Liver (tissue), 3 donors: ENCODE measurements at regions not wholly inside any gene's neighbourhood (a gene's known extent, or its start where the extent isn't known, plus 50 kb on each side); places are given as distances from the start of the nearest gene placed in this dataset.

ENCODE experiments used
- EGR1 ChIP-seq, 2 donors: IDR thresholded peaks; 2 replicates each; pipeline ENCODE4 v1.6.1; 2016 to 2018; ENCODE audit warnings: antibody characterized with exemption in 2 of 2, low read depth in 2 of 2
- FOXA1 ChIP-seq: IDR thresholded peaks from 2 replicates; pipeline ENCODE4 v1.6.1; 2016; ENCODE audit warnings: antibody characterized with exemption
- GABPA ChIP-seq, 2 donors: IDR thresholded peaks in 1 of 2; conservative IDR thresholded peaks in 1 of 2; 2 replicates each; pipeline ENCODE4 v1.6.1; 2016; ENCODE audit warnings: antibody characterized with exemption in 2 of 2, mild to moderate bottlenecking in 1 of 2, moderate library complexity in 1 of 2
- HNF4G ChIP-seq: IDR thresholded peaks from 2 replicates; pipeline ENCODE4 v1.6.1; 2016; ENCODE audit warnings: antibody characterized with exemption
- JUND ChIP-seq, 2 donors: IDR thresholded peaks; 2 replicates each; pipeline ENCODE4 v1.6.1; 2016; ENCODE audit warnings: antibody characterized with exemption in 2 of 2
- NR2F2 ChIP-seq: IDR thresholded peaks from 2 replicates; pipeline ENCODE4 v1.6.1; 2016; ENCODE audit warnings: antibody characterized with exemption
- RAD21 ChIP-seq, 2 donors: IDR thresholded peaks; 2 replicates each; pipeline ENCODE4 v1.6.1; 2016; ENCODE audit warnings: antibody characterized with exemption in 2 of 2, mild to moderate bottlenecking in 2 of 2
- SP1 ChIP-seq: IDR thresholded peaks from 2 replicates; pipeline ENCODE4 v1.6.1; 2018; ENCODE audit warnings: antibody characterized with exemption, mild to moderate bottlenecking
- TAF1 ChIP-seq: conservative IDR thresholded peaks from 2 replicates; pipeline ENCODE4 v1.6.1; 2016; ENCODE audit warnings: antibody characterized with exemption, mild to moderate bottlenecking
- YY1 ChIP-seq: IDR thresholded peaks from 2 replicates; pipeline ENCODE4 v1.6.1; 2016; ENCODE audit warnings: antibody characterized with exemption, mild to moderate bottlenecking
- TF ChIP-seq, protein P1 (sequence below): fragments of 150-350 bp; IDR thresholded peaks from 2 replicates; pipeline ENCODE4 v1.5.1; 2017; ENCODE audit warnings: improper control_type of control experiment, low read depth, low read length; ENCODE audit not compliant: missing input control
- TF ChIP-seq, protein P2 (sequence below): IDR thresholded peaks from 2 replicates; pipeline ENCODE4 v1.6.1; 2016; ENCODE audit warnings: antibody characterized with exemption
- TF ChIP-seq, protein P3 (sequence below): IDR thresholded peaks from 2 replicates; pipeline ENCODE4 v1.6.1; 2016; ENCODE audit warnings: antibody characterized with exemption, mild to moderate bottlenecking
- donor health status: healthy.
- donor health status: healthy.

DNA sequence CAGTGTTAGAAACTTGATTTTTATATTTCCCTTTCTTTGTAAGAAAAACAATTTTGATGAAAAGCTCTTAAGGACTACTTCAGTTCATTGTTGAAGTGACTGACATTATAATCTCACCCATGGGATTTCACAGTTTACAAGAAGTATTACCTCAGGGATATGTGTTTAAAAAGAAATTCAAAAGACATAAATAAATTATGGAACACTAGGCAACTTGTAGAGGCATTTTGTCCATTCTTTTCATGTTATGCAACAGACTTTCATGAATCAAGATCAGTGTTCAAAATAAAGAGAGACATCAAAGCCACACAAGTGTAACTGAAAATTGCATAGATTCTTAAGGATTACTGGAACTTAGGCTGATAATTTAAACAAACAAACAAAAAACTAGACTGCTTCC, 196.8 kb upstream of the AGTR1 start:
- TF ChIP-seq HNF4G (no peak), GABPA (IDR thresholded peaks at IDR 0.05 in 1 of 2, conservative IDR thresholded peaks at IDR 0.05 in 1 of 2) (no peak), YY1 (no peak), NR2F2 (no peak), JUND (IDR thresholded peaks at IDR 0.05) (no peak), SP1 (no peak), TAF1 (no peak), EGR1 (IDR thresholded peaks at IDR 0.05; ENCODE audit: low read depth in 2 of 2) (no peak), FOXA1 (no peak), RAD21 (IDR thresholded peaks at IDR 0.05) (no peak)
- TF ChIP-seq, protein P1, sequence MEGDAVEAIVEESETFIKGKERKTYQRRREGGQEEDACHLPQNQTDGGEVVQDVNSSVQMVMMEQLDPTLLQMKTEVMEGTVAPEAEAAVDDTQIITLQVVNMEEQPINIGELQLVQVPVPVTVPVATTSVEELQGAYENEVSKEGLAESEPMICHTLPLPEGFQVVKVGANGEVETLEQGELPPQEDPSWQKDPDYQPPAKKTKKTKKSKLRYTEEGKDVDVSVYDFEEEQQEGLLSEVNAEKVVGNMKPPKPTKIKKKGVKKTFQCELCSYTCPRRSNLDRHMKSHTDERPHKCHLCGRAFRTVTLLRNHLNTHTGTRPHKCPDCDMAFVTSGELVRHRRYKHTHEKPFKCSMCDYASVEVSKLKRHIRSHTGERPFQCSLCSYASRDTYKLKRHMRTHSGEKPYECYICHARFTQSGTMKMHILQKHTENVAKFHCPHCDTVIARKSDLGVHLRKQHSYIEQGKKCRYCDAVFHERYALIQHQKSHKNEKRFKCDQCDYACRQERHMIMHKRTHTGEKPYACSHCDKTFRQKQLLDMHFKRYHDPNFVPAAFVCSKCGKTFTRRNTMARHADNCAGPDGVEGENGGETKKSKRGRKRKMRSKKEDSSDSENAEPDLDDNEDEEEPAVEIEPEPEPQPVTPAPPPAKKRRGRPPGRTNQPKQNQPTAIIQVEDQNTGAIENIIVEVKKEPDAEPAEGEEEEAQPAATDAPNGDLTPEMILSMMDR: no peak
- TF ChIP-seq, protein P2, sequence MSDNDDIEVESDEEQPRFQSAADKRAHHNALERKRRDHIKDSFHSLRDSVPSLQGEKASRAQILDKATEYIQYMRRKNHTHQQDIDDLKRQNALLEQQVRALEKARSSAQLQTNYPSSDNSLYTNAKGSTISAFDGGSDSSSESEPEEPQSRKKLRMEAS: no peak
- TF ChIP-seq, protein P3, sequence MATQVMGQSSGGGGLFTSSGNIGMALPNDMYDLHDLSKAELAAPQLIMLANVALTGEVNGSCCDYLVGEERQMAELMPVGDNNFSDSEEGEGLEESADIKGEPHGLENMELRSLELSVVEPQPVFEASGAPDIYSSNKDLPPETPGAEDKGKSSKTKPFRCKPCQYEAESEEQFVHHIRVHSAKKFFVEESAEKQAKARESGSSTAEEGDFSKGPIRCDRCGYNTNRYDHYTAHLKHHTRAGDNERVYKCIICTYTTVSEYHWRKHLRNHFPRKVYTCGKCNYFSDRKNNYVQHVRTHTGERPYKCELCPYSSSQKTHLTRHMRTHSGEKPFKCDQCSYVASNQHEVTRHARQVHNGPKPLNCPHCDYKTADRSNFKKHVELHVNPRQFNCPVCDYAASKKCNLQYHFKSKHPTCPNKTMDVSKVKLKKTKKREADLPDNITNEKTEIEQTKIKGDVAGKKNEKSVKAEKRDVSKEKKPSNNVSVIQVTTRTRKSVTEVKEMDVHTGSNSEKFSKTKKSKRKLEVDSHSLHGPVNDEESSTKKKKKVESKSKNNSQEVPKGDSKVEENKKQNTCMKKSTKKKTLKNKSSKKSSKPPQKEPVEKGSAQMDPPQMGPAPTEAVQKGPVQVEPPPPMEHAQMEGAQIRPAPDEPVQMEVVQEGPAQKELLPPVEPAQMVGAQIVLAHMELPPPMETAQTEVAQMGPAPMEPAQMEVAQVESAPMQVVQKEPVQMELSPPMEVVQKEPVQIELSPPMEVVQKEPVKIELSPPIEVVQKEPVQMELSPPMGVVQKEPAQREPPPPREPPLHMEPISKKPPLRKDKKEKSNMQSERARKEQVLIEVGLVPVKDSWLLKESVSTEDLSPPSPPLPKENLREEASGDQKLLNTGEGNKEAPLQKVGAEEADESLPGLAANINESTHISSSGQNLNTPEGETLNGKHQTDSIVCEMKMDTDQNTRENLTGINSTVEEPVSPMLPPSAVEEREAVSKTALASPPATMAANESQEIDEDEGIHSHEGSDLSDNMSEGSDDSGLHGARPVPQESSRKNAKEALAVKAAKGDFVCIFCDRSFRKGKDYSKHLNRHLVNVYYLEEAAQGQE: no peak
